GM18519 (cell line): ENCODE measurements at regions not wholly inside any gene's neighbourhood (a gene's known extent, or its start where the extent isn't known, plus 50 kb on each side); places are given as distances from the start of the nearest gene placed in this dataset.
"Not testable (repeated sequence)": the region's sequence is repeated elsewhere in the genome, so short reads cannot be mapped to it uniquely, and the experiment has no call there.

ENCODE experiments used
- ATAC-seq: cut with Tn5 transposase; IDR thresholded peaks from one replicate; pipeline ENCODE4 v1.9.1; 2021; ENCODE audit warnings: mild to moderate bottlenecking, moderate library complexity; ENCODE audit not compliant: unreplicated experiment, low FRiP score

GRCh38 chr9:89943728-89944127, 338.9 kb downstream of the GADD45G start:
- no peak for ATAC-seq

GRCh38 chr9:89945133-89945532, 340.3 kb downstream of the GADD45G start:
- no peak for ATAC-seq

- no peak for ATAC-seq
Observed at GRCh38 chr9:89946741-89947140, 341.9 kb downstream of the GADD45G start.

DNA sequence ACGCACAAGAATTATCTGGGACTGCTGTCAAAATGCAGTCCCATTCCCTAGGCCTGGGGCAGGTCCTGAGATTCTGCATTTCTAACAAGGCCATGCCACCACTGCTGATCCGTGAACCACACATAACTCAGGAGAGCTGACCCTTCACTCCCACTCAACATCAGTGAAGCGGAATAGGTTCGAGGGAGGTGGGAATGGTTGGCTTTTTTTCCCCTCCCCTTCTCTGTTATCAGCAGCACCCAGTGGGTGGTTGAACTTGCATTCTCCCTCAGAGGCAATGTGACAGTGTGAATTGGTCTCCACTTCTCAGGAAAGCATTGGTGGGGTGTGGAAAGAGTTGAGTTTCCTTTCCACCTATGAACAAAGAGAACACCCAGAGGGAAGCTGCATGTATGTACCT, 344.3 kb downstream of the GADD45G start:
- no peak for ATAC-seq

GRCh38 chr9:89951675-89952074, 346.9 kb downstream of the GADD45G start:
- no peak for ATAC-seq

GRCh38 chr9:89952401-89952800, 347.6 kb downstream of the GADD45G start:
- ATAC-seq: no peak

GRCh38 chr9:89953263-89953662, 348.5 kb downstream of the GADD45G start:
- not testable (repeated sequence) for ATAC-seq

GRCh38 chr9:89953824-89954615, 349.2 kb downstream of the GADD45G start:
- ATAC-seq: no peak

DNA sequence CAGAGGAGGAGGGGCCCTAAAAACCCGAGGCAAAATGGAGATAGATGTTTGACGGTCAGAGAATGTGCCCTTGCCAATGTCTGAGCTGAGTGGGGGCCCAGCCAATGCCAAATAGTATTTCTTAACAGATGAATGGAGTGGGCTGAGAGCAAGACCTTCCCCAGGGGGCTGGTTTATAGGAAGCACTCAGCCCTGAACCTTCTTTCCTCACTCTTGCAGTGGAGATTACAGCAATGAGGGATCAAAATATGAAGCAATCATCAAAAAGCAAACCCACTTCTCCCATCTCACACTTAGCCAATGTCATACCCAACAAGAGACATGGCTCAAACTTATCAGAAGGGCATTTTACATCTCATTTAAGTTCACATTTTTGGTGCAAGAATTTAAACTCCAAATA, 350.3 kb downstream of the GADD45G start:
- no peak for ATAC-seq

DNA sequence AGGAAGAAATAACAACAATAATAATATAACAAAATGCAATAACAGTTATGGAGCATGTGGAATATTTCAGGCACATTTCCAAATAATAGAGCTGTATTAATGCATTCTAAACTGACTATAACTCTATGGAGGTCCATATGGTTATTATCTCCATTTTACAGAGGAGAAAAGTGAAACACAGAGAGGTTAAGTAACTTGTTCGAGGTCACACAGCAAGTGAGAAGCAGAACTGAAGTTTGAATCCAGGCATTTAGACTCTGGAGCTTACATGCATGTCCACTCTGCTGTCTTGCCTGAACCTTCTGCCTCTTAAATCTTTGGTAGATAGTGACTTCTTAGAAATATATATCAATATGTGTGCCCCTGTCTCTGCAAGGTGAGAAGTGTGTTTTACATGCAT, 350.8 kb downstream of the GADD45G start:
- no peak for ATAC-seq

- no peak for ATAC-seq
Observed at GRCh38 chr9:89956331-89956730, 351.5 kb downstream of the GADD45G start.

GRCh38 chr9:89956907-89957306, 352.1 kb downstream of the GADD45G start:
- ATAC-seq: no peak

GRCh38 chr9:89958086-89958485, 353.3 kb downstream of the GADD45G start:
- no peak for ATAC-seq

- ATAC-seq: no peak
Observed at GRCh38 chr9:89961616-89962341, 357.0 kb downstream of the GADD45G start.

DNA sequence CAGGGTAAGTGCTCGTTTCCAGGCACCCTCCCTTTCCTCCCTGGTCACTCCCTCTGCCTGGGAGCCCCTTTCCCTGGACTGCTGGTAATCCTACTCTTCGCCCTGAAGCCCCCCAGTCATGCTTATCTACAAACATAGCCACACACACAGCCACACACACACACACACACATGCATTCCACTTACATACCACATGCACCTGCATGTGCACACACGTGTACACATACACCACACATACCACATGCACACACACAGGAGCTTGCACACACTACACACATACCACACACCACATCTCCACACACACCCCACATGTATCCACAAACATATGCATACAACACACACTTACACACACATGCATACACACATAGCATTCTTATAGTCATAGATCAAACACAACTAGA, 358.5 kb downstream of the GADD45G start:
- no peak for ATAC-seq

DNA sequence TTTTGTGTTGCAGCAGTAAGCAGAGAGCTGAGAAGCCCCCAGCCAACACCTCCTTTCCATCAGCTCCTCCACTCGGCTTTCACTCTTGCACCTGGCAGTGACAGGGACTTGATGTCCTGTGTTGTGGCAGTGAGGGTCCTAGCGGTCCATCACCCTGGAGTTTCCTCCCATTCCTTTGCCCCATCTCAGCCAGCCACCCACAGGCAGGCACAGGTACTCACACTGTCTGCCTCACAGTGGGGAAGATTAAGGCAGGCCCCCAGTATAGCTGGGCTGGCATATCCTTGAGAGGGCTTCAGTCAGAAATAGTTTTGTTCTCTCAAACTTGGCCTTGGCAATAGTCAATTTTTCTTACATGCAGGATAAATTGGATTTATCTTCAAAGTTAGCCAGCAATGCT, 362.7 kb downstream of the GADD45G start:
- no peak for ATAC-seq

DNA sequence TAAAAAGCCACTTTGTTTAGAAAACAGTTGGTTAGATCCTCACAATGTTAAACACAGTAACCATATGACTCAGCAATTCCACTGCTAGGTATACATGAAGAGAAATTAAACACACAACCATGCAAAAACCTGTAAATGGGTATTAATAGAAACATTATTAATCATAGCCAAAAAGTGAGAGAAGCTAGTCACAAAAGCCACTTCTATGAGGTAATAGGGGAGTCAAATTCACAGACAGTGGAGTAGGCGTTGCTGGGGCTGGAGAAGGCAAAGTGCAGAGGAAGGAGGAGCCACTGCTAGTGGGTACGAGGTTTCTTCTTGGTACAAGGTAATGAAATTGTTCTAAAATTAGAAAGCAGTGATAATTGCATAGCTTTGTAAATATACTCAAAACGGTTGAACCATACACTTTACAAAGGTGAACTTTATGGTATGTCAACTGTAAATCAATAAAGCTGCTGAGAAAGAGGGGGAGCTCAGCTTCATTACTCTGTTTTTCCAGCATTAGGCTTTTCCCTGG, 364.4 kb downstream of the GADD45G start:
- no peak for ATAC-seq

DNA sequence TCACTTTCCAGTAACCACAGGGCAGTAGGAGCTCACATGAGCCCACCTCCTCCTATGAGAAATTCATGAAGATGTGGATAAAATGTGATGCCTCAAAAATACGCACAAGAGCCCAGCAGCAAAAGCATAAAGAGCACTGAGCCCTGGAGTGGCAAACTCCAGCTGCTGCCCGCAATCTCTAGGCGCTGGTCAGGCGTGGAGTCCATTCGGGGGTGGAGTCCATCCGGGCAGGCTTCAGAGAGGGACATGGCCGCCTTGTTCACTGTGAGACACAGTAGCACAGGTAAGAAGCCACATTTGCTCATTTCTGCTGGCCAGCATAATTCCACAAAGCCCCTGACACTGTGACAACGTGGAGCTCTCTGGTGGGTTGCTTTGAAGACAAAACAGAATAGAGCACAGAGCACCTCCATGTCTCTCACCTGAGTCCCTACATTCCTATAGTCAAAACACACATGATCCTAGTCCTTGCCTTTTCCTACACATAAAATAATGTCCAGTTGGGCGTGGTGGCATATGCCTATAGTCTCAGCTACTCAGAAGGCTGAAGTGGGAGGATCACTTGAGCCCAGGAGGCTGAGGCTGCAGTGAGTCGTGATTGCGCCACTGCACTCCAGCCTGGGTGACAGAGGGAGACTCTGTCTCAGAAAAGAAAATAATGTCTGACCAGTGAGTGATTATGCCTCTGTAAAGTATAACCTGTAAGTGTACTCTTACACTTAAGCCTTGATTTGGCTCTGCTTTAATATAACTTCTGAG, 365.2 kb downstream of the GADD45G start:
- no peak for ATAC-seq

DNA sequence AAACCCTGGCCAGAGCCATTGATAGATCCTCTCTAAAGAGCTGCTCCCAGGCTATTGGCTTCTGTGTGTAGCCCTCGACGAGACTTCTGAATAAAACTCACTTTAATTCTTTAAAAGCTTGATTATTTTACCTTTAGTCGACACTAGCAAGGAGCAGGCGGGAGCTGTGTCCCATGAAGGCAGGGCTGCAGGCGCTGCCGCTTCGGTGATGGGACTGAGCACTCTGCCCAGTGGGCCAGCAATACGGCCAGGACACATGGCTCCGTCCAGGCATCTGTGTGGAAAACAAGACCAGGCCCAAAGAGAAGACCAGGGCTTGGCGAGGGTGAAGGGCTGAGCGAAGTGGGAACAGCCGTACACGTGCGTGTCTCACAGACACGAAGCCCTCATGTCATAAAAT, 365.9 kb downstream of the GADD45G start:
- ATAC-seq: no peak

DNA sequence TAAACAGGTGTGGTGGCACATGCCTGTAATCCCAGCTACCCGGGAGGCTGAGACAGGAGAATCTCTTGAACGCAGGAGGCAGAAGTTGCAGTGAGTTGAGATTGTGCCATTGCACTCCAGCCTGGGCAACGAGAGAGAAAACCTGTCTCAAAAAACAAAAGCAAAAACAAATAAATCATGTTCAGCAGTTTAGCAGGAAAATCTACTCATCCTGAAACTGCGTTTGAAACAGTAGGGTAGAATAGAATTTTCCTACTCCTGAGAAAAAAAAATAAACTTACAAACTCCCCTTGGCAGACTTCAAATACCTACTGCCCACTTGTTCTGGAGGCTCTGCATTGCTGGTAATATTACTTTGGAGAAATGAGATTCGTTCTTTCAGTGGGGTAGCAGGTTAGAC, 367.7 kb downstream of the GADD45G start:
- ATAC-seq: no peak

- no peak for ATAC-seq
Observed at GRCh38 chr9:89974582-89974981, 369.8 kb downstream of the GADD45G start.
